ENCODE measurements at regions not wholly inside any gene's neighbourhood (a gene's known extent, or its start where the extent isn't known, plus 50 kb on each side); places are given as distances from the start of the nearest gene placed in this dataset.
"Not testable (repeated sequence)": the region's sequence is repeated elsewhere in the genome, so short reads cannot be mapped to it uniquely, and the experiment has no call there.

- Mint-ChIP-seq H3K36me3 (no peaks in the 10 kb centered on the region), H3K4me1 (ENCODE audit: low read depth in 2 of 2) (no peaks in the 10 kb centered on the region)
- no peak for DNase-seq (ENCODE audit: low spot score)
These were observed 573.3 kb upstream of the PBX1 start for GRCh38 chr1:163985700-163986099.

DNA sequence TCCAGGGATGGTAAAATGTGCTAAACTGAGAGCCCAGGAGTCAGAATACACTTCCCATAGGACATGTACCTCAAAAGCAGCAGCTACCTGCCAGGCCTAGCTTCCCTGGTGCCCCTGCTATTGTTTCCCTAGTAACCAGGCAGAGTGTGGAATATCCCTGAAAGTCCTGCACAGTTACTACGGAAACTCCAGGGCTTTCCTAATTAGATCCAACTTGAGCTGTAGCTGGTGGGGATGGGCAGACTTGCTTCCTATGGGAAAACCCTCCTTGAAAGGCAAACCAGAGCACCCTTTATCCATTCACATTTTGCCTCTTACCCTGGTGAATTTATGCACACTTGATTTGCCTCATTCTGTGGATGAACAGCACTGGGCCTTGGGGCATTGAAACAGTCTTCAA is 559.9 kb upstream of the PBX1 start:
- Mint-ChIP-seq H3K4me1 (ENCODE audit: low read depth in 2 of 2) (no peaks in the 10 kb centered on the region), H3K27me3 (no peaks in the 10 kb centered on the region), H3K9me3 (peaks cover 10% of the 10 kb centered on the region), H3K27ac (no peak overlapping the region), H3K36me3 (no peaks in the 10 kb centered on the region), H3K4me3 (no peak overlapping the region)
- DNase-seq (ENCODE audit: low spot score) (no peak), ATAC-seq (no peak)

More at GRCh38 chr1:163985700-163986099, 573.3 kb upstream of the PBX1 start:
- peaks cover 13% of the 10 kb centered on the region for H3K9me3 Mint-ChIP-seq
- H3K4me3 Mint-ChIP-seq: no peak overlapping the region
- no peaks in the 10 kb centered on the region for H3K27me3 Mint-ChIP-seq
- no peak overlapping the region for H3K27ac Mint-ChIP-seq
- ATAC-seq: no peak

DNA sequence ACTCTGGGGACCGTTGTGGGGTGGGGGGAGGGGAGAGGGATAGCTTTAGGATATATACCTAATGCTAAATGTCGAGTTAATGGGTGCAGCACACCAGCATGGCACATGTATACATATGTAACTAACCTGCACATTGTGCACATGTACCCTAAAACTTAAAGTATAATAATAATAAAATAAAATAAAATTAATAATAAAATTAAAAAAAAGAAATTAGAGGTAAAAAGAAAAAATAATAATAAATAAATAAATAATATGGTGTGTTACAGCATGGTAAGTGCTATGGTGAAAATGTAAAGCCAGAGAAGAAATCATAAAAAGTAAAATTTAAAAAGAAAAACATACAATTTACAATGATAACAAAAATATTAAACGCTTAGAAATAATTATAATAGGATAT is 552.8 kb upstream of the PBX1 start:
- H3K27me3 Mint-ChIP-seq; H3K36me3 Mint-ChIP-seq; ATAC-seq; H3K4me3 Mint-ChIP-seq; H3K4me1 Mint-ChIP-seq (ENCODE audit: low read depth in 2 of 2); DNase-seq (ENCODE audit: low spot score); H3K27ac Mint-ChIP-seq: not testable (repeated sequence)
- peaks cover 28% of the 10 kb centered on the region for H3K9me3 Mint-ChIP-seq

DNA sequence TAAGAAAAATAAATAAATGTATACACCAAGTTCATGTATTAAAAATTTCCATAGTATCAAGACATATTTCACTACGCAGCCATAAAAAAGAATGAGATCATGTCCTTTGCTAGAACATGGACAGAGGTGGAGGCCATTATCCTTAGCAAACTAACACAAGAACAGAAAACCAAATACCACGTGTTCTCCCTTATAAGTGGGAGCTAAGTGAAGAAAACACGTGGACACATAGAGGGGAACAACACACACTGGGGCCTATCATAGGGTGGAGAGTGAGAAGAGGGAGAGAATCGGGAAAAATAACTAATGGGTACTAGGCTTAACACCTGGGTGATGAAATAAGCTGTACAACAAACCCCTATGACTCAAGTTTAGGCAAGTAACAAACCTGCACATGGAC is 552.4 kb upstream of the PBX1 start:
- Mint-ChIP-seq H3K27ac (no peak overlapping the region), H3K27me3 (no peaks in the 10 kb centered on the region), H3K9me3 (peaks cover 28% of the 10 kb centered on the region), H3K4me3 (no peak overlapping the region), H3K36me3 (no peaks in the 10 kb centered on the region), H3K4me1 (ENCODE audit: low read depth in 2 of 2) (no peaks in the 10 kb centered on the region)
- ATAC-seq: no peak
- no peak for DNase-seq (ENCODE audit: low spot score)

DNA sequence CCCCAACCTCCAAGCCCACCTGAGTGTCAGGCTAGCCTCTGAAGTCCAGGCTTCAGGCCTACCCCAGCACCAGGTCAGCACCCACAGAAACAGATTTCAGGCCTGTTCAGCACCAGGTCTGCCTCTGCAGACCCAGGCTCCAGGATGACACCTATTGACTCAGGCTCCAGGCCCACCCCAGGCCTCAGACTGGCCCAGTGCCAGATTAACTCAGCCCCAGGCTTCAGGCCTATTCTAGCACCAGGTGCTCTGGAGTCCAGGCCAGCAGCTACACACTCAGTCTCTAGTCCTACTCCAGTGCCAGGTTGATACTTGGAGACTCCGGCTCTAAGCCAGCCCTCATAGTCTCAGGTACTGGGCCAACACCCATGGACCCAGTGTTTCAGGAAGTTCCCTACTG is 541.7 kb upstream of the PBX1 start:
- H3K4me3 Mint-ChIP-seq: no peak overlapping the region
- peaks cover 8% of the 10 kb centered on the region for H3K36me3 Mint-ChIP-seq
- H3K27ac Mint-ChIP-seq: no peak overlapping the region
- peaks cover 9% of the 10 kb centered on the region for H3K9me3 Mint-ChIP-seq
- DNase-seq (ENCODE audit: low spot score) (no peak), ATAC-seq (peak; percentile 20 to 31)
- no peaks in the 10 kb centered on the region for H3K4me1 Mint-ChIP-seq (ENCODE audit: low read depth in 2 of 2)
- H3K27me3 Mint-ChIP-seq: no peaks in the 10 kb centered on the region

DNA sequence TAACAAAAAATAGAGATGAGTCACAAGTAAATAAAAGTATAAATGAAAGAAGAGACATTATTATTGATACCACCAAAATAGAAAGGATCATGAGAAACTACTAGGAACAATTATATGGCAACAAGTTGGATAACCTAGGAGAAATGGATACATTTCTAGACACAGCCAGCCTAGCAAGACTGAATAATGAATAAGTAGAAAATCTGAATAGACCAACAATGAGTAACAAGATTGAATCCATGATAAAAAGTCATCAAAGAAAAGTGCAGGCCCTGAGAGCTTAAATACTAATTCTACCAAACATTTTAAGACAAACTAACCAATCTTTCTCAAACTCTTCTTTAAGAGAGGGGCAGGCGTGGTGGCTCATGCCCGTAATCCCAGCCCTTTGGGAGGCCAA is 538.6 kb upstream of the PBX1 start:
- Mint-ChIP-seq H3K9me3 (peaks cover 18% of the 10 kb centered on the region), H3K36me3 (peaks cover 8% of the 10 kb centered on the region), H3K27ac (no peak overlapping the region), H3K4me1 (ENCODE audit: low read depth in 2 of 2) (no peaks in the 10 kb centered on the region), H3K27me3 (no peaks in the 10 kb centered on the region), H3K4me3 (no peak overlapping the region)
- DNase-seq (ENCODE audit: low spot score) (no peak), ATAC-seq (no peak)

- Mint-ChIP-seq H3K27me3 (no peaks in the 10 kb centered on the region), H3K4me3 (no peak overlapping the region), H3K27ac (no peak overlapping the region), H3K36me3 (peaks cover 8% of the 10 kb centered on the region), H3K9me3 (peaks cover 20% of the 10 kb centered on the region), H3K4me1 (ENCODE audit: low read depth in 2 of 2) (no peaks in the 10 kb centered on the region)
- ATAC-seq (no peak), DNase-seq (ENCODE audit: low spot score) (no peak)
These were observed 537.2 kb upstream of the PBX1 start for GRCh38 chr1:164021813-164022212.

DNA sequence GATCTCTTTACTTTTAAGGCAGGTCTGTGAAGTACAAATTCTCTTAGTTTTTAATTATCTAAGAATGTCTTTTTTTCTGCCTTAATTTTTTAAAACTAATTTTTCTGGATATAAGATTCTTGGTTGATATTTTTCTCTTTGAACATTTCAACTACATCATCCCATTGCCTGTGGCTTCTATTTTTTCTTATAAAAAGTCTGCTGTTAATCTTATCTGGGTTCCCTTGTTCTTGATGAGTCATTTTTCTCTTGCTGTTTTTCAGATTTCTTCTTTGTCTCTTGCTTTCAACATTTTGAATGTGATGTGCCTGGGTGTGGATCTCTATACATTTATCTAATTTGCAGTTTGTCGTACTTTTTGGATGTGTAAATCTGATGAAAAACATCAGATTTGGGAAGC is 525.2 kb upstream of the PBX1 start:
- ATAC-seq: no peak
- DNase-seq (ENCODE audit: low spot score): no peak
- peaks cover 6% of the 10 kb centered on the region for H3K36me3 Mint-ChIP-seq
- H3K4me3 Mint-ChIP-seq: no peak overlapping the region
- peaks cover 19% of the 10 kb centered on the region for H3K9me3 Mint-ChIP-seq
- no peaks in the 10 kb centered on the region for H3K4me1 Mint-ChIP-seq (ENCODE audit: low read depth in 2 of 2)
- no peak overlapping the region for H3K27ac Mint-ChIP-seq
- H3K27me3 Mint-ChIP-seq: no peaks in the 10 kb centered on the region

- no peaks in the 10 kb centered on the region for H3K27me3 Mint-ChIP-seq
- H3K4me1 Mint-ChIP-seq (ENCODE audit: low read depth in 2 of 2): no peaks in the 10 kb centered on the region
- no peak overlapping the region for H3K27ac Mint-ChIP-seq
- ATAC-seq (no peak), DNase-seq (ENCODE audit: low spot score) (no peak)
- H3K36me3 Mint-ChIP-seq: no peaks in the 10 kb centered on the region
- H3K9me3 Mint-ChIP-seq: peaks cover 6% of the 10 kb centered on the region
- no peak overlapping the region for H3K4me3 Mint-ChIP-seq
These were observed 518.2 kb upstream of the PBX1 start for GRCh38 chr1:164040754-164041153.

DNA sequence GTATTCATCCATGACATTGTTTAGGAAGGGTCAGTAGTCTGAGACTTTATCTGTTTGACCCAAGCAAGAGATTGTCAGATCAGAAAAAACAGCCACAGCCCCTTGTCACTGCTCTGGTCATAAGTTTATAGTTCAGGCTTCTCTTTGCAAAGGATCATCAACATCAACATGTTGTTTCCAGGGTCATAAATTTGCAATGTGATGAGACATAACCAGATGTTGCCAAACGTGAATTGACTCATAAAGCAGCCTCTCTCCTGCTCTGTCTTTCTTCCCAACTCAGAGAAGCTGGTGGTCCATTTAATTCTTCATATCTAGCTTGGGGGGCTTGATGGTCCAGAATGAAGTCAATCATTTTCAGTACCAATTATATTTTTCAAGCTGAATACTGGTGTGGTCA is 507.2 kb upstream of the PBX1 start:
- no peak overlapping the region for H3K27ac Mint-ChIP-seq
- ATAC-seq: no peak
- no peak overlapping the region for H3K4me3 Mint-ChIP-seq
- H3K9me3 Mint-ChIP-seq: peaks cover 11% of the 10 kb centered on the region
- no peaks in the 10 kb centered on the region for H3K36me3 Mint-ChIP-seq
- no peak for DNase-seq (ENCODE audit: low spot score)
- no peaks in the 10 kb centered on the region for H3K27me3 Mint-ChIP-seq
- no peaks in the 10 kb centered on the region for H3K4me1 Mint-ChIP-seq (ENCODE audit: low read depth in 2 of 2)

GRCh38 chr1:164054331-164054730 is 504.7 kb upstream of the PBX1 start:
- no peak overlapping the region for H3K4me3 Mint-ChIP-seq
- DNase-seq (ENCODE audit: low spot score) (no peak), ATAC-seq (no peak)
- H3K4me1 Mint-ChIP-seq (ENCODE audit: low read depth in 2 of 2): no peaks in the 10 kb centered on the region
- peaks cover 11% of the 10 kb centered on the region for H3K9me3 Mint-ChIP-seq
- H3K27me3 Mint-ChIP-seq: no peaks in the 10 kb centered on the region
- no peaks in the 10 kb centered on the region for H3K36me3 Mint-ChIP-seq
- no peak overlapping the region for H3K27ac Mint-ChIP-seq

GRCh38 chr1:164058198-164058597 is 500.8 kb upstream of the PBX1 start:
- Mint-ChIP-seq H3K4me3 (no peak overlapping the region), H3K27me3 (no peaks in the 10 kb centered on the region), H3K4me1 (ENCODE audit: low read depth in 2 of 2) (no peaks in the 10 kb centered on the region), H3K36me3 (no peaks in the 10 kb centered on the region), H3K9me3 (peaks cover 15% of the 10 kb centered on the region), H3K27ac (no peak overlapping the region)
- ATAC-seq: no peak
- no peak for DNase-seq (ENCODE audit: low spot score)

DNA sequence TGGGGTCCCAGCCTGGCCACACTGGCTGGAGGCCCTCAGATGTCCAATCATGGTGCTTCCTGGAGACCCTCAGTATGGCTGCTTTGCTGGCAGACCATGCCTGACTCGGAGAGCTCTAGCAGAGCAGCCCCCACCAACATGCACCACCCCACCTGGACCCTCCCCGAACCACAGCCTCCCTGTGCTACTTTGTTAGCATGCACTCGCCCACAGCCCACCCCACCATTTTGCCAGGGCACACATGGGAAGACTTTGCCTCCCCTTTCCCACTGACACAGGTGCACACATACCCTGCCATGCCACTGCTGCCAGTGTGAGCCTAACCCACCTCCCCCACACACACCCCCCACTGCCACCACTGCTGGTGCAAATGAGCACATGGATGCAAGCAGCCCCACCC is 497.5 kb upstream of the PBX1 start:
- DNase-seq (ENCODE audit: low spot score): no peak
- no peaks in the 10 kb centered on the region for H3K27me3 Mint-ChIP-seq
- H3K27ac Mint-ChIP-seq: no peak overlapping the region
- H3K9me3 Mint-ChIP-seq: peaks cover 6% of the 10 kb centered on the region
- H3K36me3 Mint-ChIP-seq: no peaks in the 10 kb centered on the region
- H3K4me3 Mint-ChIP-seq: no peak overlapping the region
- ATAC-seq: no peak
- no peaks in the 10 kb centered on the region for H3K4me1 Mint-ChIP-seq (ENCODE audit: low read depth in 2 of 2)

DNA sequence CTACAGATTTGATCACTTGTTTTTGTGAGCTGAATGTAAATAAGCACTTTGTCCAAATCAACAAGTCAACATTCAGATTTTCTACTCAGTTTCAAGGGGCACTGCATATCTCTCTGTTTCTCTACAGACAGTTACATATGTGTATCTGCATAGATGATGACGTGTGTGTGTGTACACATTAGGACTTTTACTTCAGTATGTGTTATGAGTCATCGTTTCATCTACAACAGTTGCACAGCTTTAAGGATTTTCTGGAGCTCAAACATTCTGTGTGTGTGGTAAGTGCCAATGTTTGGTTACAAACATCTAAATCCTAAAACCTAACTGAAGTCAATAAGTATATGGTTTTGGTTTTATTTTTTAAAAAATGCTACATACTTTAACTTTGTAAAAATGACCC is 494.5 kb upstream of the PBX1 start:
- no peak for ATAC-seq
- Mint-ChIP-seq H3K27ac (no peak overlapping the region), H3K36me3 (no peaks in the 10 kb centered on the region), H3K4me3 (no peak overlapping the region), H3K4me1 (ENCODE audit: low read depth in 2 of 2) (no peaks in the 10 kb centered on the region), H3K27me3 (no peaks in the 10 kb centered on the region), H3K9me3 (peaks cover 21% of the 10 kb centered on the region)
- no peak for DNase-seq (ENCODE audit: low spot score)

- peaks cover 31% of the 10 kb centered on the region for H3K9me3 Mint-ChIP-seq
- no peaks in the 10 kb centered on the region for H3K4me1 Mint-ChIP-seq (ENCODE audit: low read depth in 2 of 2)
- H3K36me3 Mint-ChIP-seq: peaks cover 23% of the 10 kb centered on the region
- no peak overlapping the region for H3K27ac Mint-ChIP-seq
- H3K27me3 Mint-ChIP-seq: no peaks in the 10 kb centered on the region
- no peak overlapping the region for H3K4me3 Mint-ChIP-seq
- ATAC-seq (no peak), DNase-seq (ENCODE audit: low spot score) (no peak)
These were observed 487.7 kb upstream of the PBX1 start for GRCh38 chr1:164071288-164071687.

All from natural killer cell treated with Interleukin-12 subunit alpha and Interleukin-12 subunit beta and Interleukin-15 and Interleukin-18, amount 100 ng/mL, for 72 hours (primary cell).